ENCODE measurements at regions not wholly inside any gene's neighbourhood (a gene's known extent, or its start where the extent isn't known, plus 50 kb on each side); places are given as distances from the start of the nearest gene placed in this dataset.

- Mint-ChIP-seq H3K36me3 (ENCODE audit: insufficient read depth) (no peaks in the 10 kb centered on the region), H3K27me3 (peaks cover 30% of the 10 kb centered on the region), H3K4me3 (ENCODE audit: low read depth) (no peak overlapping the region), H3K9me3 (ENCODE audit: low read depth) (no peaks in the 10 kb centered on the region), H3K4me1 (ENCODE audit: low read depth) (no peaks in the 10 kb centered on the region), H3K27ac (no peak overlapping the region)
- TF ChIP-seq CTCF (IDR thresholded peaks at IDR 0.05; ENCODE audit: unreplicated experiment), result no peak
- no peak for DNase-seq (ENCODE audit: low spot score, unreplicated experiment)
These were observed 207.9 kb downstream of the GADD45G start for GRCh38 chr9:89812556-89813181.

- no peak for DNase-seq (ENCODE audit: low spot score, unreplicated experiment)
- Mint-ChIP-seq H3K36me3 (ENCODE audit: insufficient read depth) (no peaks in the 10 kb centered on the region), H3K27me3 (peaks cover 33% of the 10 kb centered on the region), H3K4me1 (ENCODE audit: low read depth) (no peaks in the 10 kb centered on the region), H3K27ac (no peak overlapping the region), H3K9me3 (ENCODE audit: low read depth) (no peaks in the 10 kb centered on the region), H3K4me3 (ENCODE audit: low read depth) (no peak overlapping the region)
- TF ChIP-seq CTCF (IDR thresholded peaks at IDR 0.05; ENCODE audit: unreplicated experiment), result no peak
These were observed 208.7 kb downstream of the GADD45G start for GRCh38 chr9:89813482-89813881.

GRCh38 chr9:89814340-89815040 lies 209.7 kb downstream of the GADD45G start:
- no peak for TF ChIP-seq CTCF (IDR thresholded peaks at IDR 0.05; ENCODE audit: unreplicated experiment)
- no peak for DNase-seq (ENCODE audit: low spot score, unreplicated experiment)
- H3K36me3 Mint-ChIP-seq (ENCODE audit: insufficient read depth), result no peaks in the 10 kb centered on the region
- no peaks in the 10 kb centered on the region for H3K9me3 Mint-ChIP-seq (ENCODE audit: low read depth)
- H3K27ac Mint-ChIP-seq, result no peak overlapping the region
- H3K27me3 Mint-ChIP-seq, result peaks cover 34% of the 10 kb centered on the region
- H3K4me1 Mint-ChIP-seq (ENCODE audit: low read depth), result no peaks in the 10 kb centered on the region
- no peak overlapping the region for H3K4me3 Mint-ChIP-seq (ENCODE audit: low read depth)

GRCh38 chr9:89815061-89815902 lies 210.5 kb downstream of the GADD45G start:
- DNase-seq (ENCODE audit: low spot score, unreplicated experiment), result no peak
- no peaks in the 10 kb centered on the region for H3K36me3 Mint-ChIP-seq (ENCODE audit: insufficient read depth)
- no peak for TF ChIP-seq CTCF (IDR thresholded peaks at IDR 0.05; ENCODE audit: unreplicated experiment)
- no peak overlapping the region for H3K4me3 Mint-ChIP-seq (ENCODE audit: low read depth)
- H3K27ac Mint-ChIP-seq, result no peak overlapping the region
- no peaks in the 10 kb centered on the region for H3K4me1 Mint-ChIP-seq (ENCODE audit: low read depth)
- H3K9me3 Mint-ChIP-seq (ENCODE audit: low read depth), result no peaks in the 10 kb centered on the region
- H3K27me3 Mint-ChIP-seq, result peaks cover 37% of the 10 kb centered on the region

- DNase-seq (ENCODE audit: low spot score, unreplicated experiment), result no peak
These were observed 211.2 kb downstream of the GADD45G start for GRCh38 chr9:89815903-89816573.

More at GRCh38 chr9:89815903-89816573, 211.2 kb downstream of the GADD45G start:
- Mint-ChIP-seq H3K4me1 (ENCODE audit: low read depth) (peaks cover 1% of the 10 kb centered on the region), H3K9me3 (ENCODE audit: low read depth) (no peaks in the 10 kb centered on the region), H3K36me3 (ENCODE audit: insufficient read depth) (no peaks in the 10 kb centered on the region), H3K27me3 (peaks cover 36% of the 10 kb centered on the region), H3K27ac (no peak overlapping the region), H3K4me3 (ENCODE audit: low read depth) (no peak overlapping the region)
- no peak for TF ChIP-seq CTCF (IDR thresholded peaks at IDR 0.05; ENCODE audit: unreplicated experiment)
